Hematopoietic multipotent progenitor cell treated with erythropoietin and hydrocortisone succinate and interleukin-3 and kit ligand, for 8 days (in vitro differentiated cells): ENCODE measurements at regions not wholly inside any gene's neighbourhood (a gene's known extent, or its start where the extent isn't known, plus 50 kb on each side); places are given as distances from the start of the nearest gene placed in this dataset.

Experiments
- DNase-seq: peaks from one replicate; pipeline ENCODE4 v3.0.0-alpha.2; 2015

DNA sequence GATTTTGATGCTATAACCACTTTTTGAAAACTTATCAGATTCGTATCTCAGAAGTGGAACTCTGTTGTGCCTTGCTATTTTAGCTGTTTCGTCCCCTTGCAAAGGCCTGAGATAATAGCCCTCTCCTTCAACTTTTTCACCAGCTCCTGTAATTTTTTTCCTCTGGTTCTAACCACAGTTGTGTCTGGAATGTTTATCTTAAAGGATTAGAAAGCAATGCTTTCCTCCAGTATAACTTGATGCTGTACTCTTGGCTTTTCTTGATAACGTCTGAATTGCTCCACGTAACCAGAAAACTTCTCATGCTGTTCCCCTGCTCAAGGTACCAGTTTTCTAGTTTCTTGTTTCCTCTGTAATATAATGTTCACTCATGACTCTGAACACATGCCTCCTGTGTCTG, 209.4 kb downstream of the DTWD2 start:
- DNase-seq = no peak

DNA sequence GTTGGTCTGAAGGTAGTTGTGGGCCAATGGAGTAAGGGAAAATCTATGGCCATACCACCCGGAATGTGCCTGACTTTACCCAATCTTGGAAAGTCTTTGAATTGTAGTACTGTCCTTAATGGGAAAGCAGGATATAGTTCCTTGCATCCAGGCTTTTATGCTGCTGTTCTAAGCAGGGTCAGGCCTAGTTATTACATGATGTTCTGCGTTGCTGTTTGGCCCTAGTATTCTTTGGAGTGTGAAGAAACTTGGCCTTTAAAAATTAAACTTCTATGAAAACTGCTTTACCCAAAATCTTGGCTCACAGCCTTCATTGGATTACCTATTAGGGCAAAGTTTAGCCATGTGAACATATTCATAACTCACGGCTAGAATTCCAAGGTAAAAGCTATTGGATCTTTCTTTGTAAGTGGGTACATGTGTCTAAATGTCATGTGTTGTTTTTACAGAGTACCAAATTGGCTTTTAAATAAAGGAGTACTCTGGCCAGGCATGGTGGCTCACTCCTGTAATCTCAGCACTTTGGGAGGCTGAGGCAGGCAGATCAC, 211.1 kb downstream of the DTWD2 start:
- DNase-seq = no peak

DNA sequence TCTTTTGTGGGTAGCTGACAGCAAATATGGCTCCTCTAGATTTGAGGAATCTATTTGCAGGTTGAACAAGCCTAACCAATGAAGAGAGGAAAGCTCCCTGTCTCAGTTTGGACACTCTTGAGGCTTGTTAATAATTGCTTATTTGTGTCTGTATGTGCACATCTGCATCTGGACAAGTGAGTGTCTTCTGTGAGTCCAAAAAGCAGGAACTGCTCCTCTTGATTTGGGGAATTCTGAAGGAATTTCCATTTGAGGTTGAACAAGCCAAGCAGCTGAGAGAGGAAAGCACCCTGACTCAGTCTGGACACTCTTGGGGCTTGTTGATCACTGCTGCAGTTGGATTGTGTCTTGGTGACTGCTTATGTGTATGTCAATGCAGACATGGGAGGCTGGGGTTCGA, 211.6 kb downstream of the DTWD2 start:
- DNase-seq = no peak

DNA sequence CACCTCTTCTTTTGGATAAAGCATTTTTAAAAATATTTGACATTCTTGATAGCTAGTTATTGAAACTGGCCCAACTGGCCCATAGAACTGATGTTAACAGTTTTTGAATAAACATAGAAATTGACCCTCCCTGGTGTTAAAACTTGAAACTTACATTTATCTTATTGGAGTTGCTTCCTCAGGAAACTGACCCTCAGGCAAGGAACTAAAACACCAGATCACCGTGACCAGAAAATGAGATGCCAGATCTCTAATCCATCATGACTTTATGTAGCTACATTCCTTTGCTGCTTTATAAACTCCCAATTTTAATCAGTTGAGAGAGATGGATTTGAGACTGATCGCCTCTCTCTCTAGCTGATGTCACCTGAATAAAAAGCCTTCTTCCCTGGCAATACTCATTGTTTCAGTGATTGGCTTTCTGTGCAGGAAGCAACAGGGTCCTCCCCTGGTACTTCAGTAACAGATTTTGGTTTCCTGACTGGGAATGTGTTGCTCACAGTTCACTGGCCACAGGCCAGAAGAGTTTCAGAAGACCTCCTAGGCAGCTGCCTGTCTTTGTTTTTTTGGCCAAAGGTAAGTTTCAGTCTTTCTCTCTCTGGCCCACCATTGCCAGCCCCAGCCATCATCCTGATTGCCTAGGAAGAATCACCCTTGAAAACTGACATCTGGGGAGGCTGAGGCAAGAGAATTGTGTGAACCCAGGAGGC, 212.4 kb downstream of the DTWD2 start:
- no peak for DNase-seq

DNA sequence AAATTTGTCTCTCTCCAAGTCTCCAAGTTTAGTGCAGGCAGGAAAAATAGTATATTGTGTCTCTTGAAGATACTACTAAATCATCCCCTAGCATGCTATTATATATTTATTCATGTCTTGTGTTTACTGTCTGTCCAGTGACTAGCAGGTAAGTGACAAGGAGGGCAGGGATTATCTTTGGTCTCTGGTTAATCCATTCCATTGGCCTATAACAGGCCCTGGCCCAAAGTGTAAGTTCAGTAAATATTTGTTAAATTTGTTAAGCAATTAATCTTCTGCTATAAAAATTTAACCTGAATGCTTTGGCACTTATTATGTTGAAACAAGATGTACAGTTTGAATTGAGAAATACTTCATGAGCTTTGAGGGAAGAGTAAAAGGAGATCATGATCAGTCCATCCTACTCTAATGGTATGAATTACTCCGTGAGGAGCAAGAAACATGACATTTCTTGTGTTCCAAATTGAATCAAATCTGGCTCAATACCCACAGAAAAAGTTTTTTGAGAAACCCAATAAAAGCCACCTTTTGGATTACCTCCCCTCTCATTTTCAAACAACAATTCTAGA, 219.7 kb downstream of the DTWD2 start:
- DNase-seq = no peak

DNA sequence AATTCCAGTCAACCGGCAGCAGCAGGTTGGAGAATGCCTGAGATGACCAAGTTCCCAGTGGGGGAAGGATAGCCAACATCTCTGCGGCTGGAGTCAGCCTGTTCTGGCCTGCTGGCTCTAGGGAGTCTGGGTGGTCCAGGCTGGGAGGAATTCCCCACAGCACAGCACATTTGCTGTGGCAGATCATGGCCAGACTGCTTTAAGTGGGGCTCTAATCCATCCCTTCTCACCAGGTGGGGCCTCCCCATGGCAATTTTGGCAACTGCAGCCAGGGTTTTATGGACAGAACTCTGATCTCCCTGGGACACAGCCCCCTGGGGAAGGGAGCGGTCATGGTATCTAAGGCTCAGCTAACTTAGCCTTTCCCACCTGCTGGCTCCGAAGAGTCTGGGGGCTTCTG, 226.1 kb downstream of the DTWD2 start:
- DNase-seq = no peak

DNA sequence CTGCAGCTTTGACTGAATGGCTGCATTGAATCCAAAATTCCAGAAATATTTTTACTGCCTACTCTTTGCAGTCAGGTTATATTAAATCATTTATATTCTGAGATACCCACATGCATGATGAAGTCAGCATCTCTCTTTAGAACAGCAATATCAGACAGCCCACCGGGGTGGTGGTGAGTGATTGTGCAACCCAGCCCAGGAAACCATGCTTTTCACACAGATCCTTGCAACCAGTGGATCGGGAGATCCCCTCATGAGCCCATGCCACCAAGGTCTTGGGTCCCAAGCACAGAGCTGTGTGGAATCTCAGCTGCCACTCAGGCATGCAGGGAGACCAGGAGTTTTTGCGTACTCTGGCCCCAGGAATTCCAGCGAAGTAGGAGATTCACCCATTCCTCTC, 226.5 kb downstream of the DTWD2 start:
- DNase-seq = no peak

DNA sequence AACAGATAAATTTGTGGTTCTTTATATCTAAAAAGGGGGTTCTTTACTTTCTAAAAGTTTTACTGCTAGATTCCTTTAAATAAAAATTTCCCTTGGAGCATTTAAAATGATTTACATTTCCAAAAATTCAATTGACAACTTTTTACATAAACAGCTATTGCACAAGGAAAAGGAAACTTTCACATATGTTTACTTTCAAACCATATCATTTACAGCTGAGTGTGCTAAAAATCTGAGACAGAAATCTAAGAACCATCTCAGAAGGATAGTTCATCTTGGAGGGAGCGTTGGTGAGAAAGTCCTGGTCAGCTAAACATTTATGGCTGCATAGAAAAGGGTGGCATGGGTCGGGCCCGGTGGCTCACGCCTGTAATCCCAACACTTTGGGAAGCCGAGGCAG, 235.4 kb downstream of the DTWD2 start:
- no peak for DNase-seq

DNA sequence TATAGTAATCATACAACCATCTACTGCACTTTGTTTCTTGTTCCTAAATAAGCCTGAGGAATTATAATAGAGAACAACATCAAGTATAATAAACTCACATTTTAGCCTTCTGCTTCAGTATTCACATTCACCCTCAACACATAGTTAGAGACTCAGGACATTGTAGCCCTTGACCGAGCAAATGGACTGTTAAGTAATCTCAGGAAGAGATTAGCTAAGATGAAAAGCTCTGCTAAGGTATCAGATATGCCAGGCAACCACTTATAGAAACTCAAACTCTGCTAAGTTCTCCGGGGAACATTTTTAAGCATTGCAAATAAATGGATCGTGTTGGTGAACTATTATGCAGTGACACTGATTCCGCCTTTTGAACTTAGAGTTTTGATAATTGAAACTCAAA, 252.0 kb downstream of the DTWD2 start:
- no peak for DNase-seq

DNA sequence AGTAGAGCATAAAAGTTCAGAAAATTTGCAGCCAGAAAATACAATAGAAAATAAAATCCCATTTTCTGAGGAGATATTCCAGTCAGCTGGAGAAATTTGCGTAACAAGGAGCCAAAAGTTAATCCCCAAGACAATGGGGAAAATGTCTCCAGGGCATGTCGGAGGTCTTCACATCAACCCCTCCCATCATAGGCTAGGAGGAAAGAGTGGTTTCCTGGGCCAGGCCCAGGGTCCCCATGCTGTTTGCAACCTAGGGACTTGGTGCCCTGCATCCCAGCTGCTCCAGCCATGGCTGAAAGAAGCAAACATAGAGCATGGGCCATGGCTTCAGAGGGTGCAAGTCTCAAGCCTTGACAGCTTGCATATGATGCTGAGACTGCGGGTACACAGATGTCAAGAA, 255.0 kb downstream of the DTWD2 start:
- no peak for DNase-seq

DNA sequence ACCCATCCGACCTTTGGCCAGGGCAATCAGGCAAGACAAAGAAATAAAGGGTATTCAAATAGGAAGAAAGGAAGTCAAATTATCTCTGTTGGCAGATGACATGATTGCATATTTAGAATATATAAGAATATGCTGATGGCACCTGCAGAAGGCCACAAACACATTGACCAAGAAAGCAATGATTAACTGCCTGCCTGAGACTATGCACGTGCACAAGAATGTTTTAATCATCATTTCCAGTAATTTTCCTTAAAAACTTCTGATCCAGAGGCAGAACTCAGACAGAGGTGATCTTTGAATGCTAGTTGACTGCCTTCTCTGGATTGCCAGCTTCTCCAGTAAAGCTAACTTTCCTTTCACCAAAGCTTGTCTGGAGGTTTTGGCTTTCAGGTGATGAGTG, 260.2 kb downstream of the DTWD2 start:
- no peak for DNase-seq

DNA sequence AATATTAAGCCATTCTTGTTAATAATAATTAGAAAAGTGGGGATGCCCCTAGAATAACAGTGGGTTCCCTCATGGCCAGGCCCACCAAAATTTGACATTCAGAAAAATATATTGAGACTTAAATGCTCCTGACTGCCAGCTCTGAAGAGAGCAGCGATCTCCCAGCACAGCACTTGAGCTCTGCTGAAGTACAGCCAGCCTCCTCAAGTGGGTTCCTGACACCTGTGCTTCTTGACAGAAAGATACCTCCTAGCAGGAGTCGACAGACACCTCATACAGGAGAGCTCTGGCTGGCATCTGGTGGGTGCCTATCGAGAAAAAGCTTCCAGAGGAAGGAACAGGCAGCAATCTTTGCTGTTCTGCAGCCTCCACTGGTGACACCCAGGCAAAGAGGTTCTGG, 261.5 kb downstream of the DTWD2 start:
- no peak for DNase-seq

DNA sequence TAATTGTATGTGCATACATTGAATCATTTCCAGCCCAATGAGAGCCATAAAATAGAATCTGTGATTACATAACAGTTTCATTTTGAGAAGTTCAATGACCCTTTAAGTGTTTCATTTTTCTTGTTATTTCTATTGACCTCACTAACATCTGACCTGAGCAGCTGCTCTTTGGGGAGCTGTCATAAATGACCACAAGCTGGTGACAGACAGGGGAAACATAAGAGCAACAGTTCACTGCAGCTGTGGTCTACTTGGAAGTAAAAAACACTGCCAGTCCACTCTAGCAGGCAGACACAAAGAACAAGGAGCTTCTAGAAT, 265.4 kb downstream of the DTWD2 start:
- DNase-seq = no peak

DNA sequence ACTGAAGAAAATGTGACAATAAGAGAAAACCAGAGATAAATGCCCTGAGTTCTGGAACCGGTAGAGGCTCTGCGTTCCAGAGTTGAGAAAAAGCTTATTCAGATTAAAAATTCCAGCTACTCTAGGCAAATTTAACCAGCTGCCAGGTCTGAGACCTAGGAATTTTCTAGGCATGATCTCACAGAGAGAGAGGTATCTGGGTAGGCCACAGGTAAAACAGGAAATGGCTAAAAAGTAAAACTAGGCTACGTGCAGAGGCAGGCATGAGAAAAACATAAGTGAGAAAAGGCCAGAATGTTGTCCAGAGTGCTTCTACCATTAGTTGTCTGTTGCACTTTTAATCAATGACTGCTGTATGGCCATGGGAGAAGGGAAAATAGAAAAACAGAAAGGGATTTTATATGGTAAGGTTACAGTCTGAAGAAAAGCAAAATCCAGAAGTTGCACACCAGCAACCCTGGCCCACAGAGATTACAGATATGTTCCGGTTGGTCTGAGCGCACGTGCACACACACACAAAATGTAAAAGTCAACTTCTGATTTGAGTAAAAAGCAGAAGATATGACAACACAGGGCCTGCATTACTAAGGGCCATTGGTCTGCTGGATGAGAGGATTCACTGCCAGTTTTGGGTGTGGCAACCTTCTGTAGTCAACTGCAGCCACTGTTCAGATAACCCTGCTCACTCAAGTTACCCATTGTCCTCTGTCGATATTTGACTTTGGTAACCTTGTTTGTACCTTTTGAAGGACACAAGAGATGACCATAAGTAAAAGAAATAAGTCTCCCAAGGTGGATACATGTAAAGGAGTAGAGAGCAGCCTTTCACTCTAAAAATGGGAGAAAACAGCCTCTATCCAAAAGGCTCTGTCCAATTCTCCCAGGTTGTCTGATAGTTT, 266.0 kb downstream of the DTWD2 start:
- no peak for DNase-seq

DNA sequence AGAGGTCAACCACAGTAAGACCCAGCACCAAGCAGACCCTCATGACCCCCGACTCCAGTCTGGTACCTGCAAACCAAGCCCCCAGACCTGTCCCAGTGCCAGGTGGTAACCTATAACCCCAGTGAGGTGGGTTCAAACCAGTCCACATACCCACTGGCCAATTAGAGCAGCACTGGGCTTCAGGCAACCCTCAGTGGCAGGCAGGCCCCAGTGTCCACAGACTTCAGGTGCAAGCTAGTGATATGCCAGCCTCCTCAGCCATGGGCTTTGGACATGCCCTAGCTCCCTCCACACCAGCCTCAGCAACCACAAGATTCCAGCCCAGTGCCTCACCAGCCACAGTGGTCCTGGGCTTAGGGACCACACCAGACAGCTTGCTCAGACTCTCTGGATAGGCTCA, 276.6 kb downstream of the DTWD2 start:
- DNase-seq = no peak

DNA sequence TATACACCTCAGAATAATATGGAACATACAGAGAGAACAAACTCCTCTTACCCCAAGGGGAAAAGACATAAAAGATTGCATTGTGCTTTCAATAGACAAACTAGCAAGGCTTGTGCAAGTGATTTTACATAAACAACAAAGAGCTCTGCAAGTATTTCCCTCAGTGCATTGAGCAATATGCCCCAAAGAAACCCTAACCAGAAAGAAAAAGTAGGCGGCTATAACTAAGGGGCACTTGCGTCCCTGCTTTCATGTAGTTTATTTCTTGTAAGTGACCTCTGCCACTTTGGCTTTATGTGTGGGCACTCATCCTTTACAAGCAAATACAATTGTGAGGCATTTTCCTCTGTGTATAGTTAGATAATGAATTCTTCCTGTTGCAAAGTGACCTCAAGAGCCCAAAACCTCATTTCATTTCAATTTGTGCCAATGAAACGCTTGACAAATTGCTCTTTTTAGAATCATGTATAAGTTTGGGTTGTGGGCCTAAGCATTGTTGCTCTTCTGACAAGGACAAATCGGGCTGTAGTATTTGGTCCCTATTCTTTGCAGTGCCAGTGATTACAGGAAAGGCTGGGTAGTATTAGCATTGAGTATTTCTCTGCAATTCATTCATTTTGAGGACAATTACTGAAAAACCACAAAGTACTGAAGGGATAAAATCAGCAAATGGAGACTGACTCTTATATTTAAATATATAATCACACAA, 282.2 kb downstream of the DTWD2 start:
- no peak for DNase-seq

DNA sequence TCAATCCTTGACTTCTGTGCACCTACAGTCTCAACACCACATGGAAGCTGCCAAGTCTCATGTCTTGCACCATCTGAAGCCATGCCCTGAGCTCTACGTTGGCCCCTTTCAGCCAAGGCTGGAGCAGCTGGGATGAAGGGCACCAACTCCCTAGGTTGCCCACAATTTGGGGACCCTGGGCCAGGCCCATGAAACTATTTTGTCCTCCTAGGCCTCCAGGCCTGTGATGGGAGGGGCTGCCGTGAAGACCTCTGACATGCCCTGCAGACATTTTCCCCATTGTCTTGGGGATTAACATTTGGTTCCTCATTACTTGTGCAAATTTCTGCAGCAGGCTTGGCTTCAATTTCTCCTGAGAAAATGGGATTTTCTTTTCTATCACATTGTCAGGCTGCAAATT, 285.1 kb downstream of the DTWD2 start:
- no peak for DNase-seq

DNA sequence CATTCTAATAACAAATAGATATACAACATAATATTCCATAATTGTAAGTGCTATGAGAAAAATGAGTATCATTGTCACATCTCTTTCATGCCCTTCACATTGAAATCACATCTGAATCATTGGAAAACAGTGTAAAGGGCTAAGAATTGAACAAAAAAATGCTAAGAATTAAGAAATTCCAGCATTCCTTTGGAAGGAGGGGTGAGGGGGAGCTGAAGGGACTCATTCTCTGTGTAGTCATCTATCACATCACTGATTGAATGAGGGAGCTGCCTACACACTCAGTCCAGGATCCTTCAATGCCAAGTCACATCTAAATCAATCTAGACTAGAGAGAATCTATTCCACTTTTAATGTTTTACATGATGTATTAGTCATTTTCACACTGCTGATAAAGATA, 286.6 kb downstream of the DTWD2 start:
- DNase-seq = no peak

DNA sequence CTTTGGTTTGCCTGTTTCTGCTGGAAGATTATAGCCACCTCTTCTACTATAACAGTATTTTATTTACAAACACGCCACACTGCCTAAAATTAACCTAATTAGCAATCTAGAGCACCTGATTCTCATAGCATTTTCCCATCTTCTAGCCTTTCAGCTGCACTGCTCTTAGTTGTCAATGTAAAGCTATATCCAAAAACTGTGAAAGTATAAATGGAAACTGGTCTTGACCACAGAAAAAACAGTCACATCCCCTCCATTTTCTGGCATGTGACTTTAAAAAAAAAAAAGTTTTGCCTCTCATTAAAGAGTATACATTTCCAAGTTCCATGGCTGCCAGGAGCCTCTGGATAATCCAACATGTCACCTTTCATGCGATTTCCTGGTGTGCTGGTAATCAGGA, 287.8 kb downstream of the DTWD2 start:
- DNase-seq = no peak

DNA sequence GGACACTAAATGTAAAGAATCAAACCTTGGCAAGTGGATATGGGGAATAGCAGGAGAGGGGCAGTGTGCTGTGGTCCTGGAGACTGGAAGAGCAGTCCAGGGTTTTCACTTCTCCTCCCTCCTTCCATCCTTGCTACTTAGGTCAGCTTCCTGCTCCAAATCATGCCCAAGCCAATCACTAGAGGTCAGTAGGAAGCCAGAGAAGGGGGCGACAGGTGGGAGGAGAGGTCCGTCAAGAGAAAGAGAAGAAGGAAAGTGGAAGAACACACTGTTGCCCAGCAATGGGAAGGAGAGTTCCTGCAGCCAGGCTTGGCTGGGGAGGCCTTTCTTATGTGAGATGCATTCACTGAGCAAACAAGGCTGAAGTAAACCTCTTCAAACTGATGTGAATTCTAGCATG, 289.6 kb downstream of the DTWD2 start:
- no peak for DNase-seq

DNA sequence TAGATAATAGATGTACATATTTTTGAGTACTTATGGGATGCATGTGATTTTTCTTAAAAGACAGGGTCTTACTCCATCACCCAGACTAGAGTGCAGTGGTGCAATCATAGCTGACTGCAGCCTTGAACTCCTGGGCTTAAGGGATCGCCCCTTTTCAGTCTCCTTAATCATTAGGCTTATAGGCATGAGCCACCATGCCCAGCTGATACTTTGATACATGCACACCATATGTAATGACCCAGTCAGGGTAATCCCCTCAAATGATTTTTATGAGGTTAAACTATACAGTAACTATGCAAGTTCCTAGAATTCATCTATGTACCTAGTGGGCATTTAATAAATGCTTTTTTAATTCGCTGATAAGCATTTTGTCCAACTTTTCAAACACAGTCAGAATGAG, 292.3 kb downstream of the DTWD2 start:
- DNase-seq = no peak

DNA sequence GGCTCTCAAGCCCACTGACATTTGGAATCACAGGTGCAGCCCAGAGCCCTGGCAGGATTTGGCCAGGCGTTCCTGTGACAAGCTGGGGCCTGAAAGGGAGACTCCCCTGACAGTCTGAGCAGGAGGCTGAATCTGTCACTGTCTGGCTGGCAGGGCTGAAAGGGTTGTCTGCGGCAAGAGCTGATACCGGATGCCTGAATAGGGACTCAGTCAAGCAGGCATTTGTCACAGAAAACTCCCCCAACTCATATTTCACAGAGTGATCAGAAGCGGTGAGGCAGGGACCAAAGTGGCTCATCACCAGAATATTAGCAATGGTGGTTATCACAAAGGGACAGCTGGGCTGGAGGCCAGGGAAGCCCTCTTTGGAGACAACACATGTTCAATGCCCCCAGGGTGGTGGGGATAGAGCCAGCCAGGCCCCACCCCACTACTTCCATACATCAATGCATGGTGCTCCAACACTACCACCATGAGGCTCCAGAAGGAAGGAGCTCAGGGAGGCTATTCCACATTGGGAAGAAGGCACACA, 295.5 kb downstream of the DTWD2 start:
- DNase-seq = no peak
